PC-9 (cell line): ENCODE measurements at regions not wholly inside any gene's neighbourhood (a gene's known extent, or its start where the extent isn't known, plus 50 kb on each side); places are given as distances from the start of the nearest gene placed in this dataset.

Source experiments
- CTCF ChIP-seq: fragments of 200-600 bp; sonication (generic); conservative IDR thresholded peaks from 2 replicates; pipeline ENCODE4 v1.6.1; 2017; ENCODE audit warnings: mixed run types, antibody characterized with exemption, mild to moderate bottlenecking, moderate library complexity
- EZH2 ChIP-seq: fragments of 200-600 bp; sonication (generic); IDR thresholded peaks from 2 replicates; pipeline ENCODE4 v1.8.0; 2017; ENCODE audit warnings: antibody characterized with exemption, low read depth

- TF ChIP-seq CTCF: no peak
- no peak for TF ChIP-seq EZH2
Measured at GRCh38 chr12:76697849-76698248, 66.1 kb upstream of the ZDHHC17 start.
